CD4-positive, alpha-beta T cell treated with Interleukin-4 for 4 hours (primary cell): ENCODE measurements at regions not wholly inside any gene's neighbourhood (a gene's known extent, or its start where the extent isn't known, plus 50 kb on each side); places are given as distances from the start of the nearest gene placed in this dataset.

Experiments
- DNase-seq: peaks from one replicate; pipeline ENCODE4 v3.0.0-alpha.2; 2020

GRCh38 chr11:128259816-128260215 lies 327.5 kb downstream of the ETS1 start:
- no peak for DNase-seq

- DNase-seq, result no peak
Observed at GRCh38 chr11:128254941-128255340, 332.4 kb downstream of the ETS1 start.

GRCh38 chr11:128251140-128251539 lies 336.2 kb downstream of the ETS1 start:
- DNase-seq, result no peak

- no peak for DNase-seq
Observed at GRCh38 chr11:128250482-128250881, 336.9 kb downstream of the ETS1 start.

GRCh38 chr11:128246810-128247594 lies 340.4 kb downstream of the ETS1 start:
- no peak for DNase-seq

GRCh38 chr11:128246364-128246801 lies 341.0 kb downstream of the ETS1 start:
- DNase-seq, result no peak

- DNase-seq, result no peak
Observed at GRCh38 chr11:128244871-128245270, 342.5 kb downstream of the ETS1 start.

GRCh38 chr11:128242451-128242850 lies 344.9 kb downstream of the ETS1 start:
- DNase-seq, result no peak

GRCh38 chr11:128240546-128240945 lies 346.8 kb downstream of the ETS1 start:
- no peak for DNase-seq

GRCh38 chr11:128239306-128239705 lies 348.1 kb downstream of the ETS1 start:
- DNase-seq, result no peak

GRCh38 chr11:128238521-128239265 lies 348.7 kb downstream of the ETS1 start:
- no peak for DNase-seq

GRCh38 chr11:128236506-128237498 lies 350.6 kb downstream of the ETS1 start:
- no peak for DNase-seq

- DNase-seq, result no peak
Observed at GRCh38 chr11:128235958-128236357, 351.4 kb downstream of the ETS1 start.

GRCh38 chr11:128235426-128235825 lies 351.9 kb downstream of the ETS1 start:
- no peak for DNase-seq

GRCh38 chr11:128234143-128234542 lies 353.2 kb downstream of the ETS1 start:
- DNase-seq, result no peak

GRCh38 chr11:128232588-128232987 lies 354.8 kb downstream of the ETS1 start:
- DNase-seq, result no peak

GRCh38 chr11:128231845-128232410 lies 355.4 kb downstream of the ETS1 start:
- DNase-seq, result no peak

GRCh38 chr11:128227466-128227865 lies 359.9 kb downstream of the ETS1 start:
- peak; percentile 11 for DNase-seq

GRCh38 chr11:128226106-128226716 lies 361.1 kb downstream of the ETS1 start:
- no peak for DNase-seq

GRCh38 chr11:128222245-128222884 lies 365.0 kb downstream of the ETS1 start:
- DNase-seq, result no peak

GRCh38 chr11:128219731-128220120 lies 367.6 kb downstream of the ETS1 start:
- DNase-seq, result no peak

GRCh38 chr11:128216198-128216597 lies 371.2 kb downstream of the ETS1 start:
- DNase-seq, result no peak
